A172 (cell line): ENCODE measurements at regions not wholly inside any gene's neighbourhood (a gene's known extent, or its start where the extent isn't known, plus 50 kb on each side); places are given as distances from the start of the nearest gene placed in this dataset.
A peak's percentile ranks its signal among the peaks of the same experiment; 100 is the strongest.
"Not testable (repeated sequence)": the region's sequence is repeated elsewhere in the genome, so short reads cannot be mapped to it uniquely, and the experiment has no call there.

Experiments used
- DNase-seq: peaks from one replicate; pipeline ENCODE4 v3.0.0-alpha.2; 2015; ENCODE audit warnings: low spot score

DNA sequence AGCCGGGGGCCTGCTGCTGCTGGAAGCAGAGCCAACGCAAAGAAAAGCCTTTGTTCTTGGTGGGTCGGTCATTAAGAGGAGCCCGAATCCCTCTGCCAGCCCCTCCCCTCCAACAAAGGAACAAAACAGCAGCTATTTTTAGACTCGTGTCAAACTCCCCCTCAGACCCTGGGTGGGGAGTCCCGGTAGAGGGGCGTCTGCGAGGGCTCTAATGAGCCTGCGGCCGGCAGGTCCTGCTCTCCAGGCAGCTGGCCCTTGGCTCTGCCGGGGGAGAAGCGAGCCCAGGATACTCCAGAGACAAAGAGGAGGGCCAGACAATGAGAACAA is 114.0 kb downstream of the LHX2 start:
- no peak for DNase-seq

DNA sequence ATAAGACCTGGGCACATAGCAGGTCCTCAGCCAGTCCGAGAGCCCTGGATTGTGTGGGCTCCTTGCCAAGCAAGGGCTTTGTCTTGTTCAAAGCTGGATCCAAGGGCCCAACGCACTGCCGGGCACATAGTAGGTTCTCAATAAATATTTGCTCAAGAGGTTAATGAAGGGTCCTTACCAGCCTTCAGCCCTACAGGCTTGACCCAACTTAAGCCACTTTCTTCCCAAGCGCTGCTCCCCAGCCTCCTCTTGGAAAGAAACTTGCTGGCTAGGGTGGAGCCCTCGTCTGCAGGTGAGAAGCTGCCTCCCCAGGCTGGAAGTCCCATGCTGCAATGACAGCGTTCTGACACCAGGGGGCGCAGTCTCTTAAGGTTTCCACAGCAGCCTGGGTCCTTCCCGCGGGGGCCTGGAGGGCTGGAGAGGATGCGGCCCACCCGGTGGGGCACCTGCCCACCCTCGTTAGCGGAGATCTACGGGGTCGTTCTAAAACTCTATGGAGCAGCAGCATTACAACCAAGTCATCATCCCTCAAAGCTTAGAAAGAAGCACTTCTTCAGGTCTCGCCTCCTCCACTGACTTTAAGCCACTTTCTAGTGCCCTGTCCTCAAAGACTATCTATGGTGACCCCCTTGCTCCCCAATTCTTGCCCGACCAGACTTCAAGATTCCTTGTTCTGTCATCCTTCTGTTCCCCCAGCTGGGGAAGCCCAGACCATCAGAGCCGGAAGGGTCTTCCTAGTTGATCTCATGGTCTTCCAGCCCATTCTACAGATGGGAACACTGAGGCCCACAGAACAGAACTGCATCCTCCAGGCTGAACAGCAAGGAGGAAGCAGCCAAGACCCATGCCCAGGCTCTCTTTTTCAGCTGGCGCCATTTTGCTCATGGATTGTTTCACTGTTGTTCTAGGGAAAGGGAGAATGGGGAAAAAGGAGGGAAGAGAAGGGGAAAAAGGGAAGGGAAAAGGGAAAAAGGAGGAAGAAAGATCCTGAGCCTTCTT is 115.4 kb downstream of the LHX2 start:
- DNase-seq: peak; percentile 77

DNA sequence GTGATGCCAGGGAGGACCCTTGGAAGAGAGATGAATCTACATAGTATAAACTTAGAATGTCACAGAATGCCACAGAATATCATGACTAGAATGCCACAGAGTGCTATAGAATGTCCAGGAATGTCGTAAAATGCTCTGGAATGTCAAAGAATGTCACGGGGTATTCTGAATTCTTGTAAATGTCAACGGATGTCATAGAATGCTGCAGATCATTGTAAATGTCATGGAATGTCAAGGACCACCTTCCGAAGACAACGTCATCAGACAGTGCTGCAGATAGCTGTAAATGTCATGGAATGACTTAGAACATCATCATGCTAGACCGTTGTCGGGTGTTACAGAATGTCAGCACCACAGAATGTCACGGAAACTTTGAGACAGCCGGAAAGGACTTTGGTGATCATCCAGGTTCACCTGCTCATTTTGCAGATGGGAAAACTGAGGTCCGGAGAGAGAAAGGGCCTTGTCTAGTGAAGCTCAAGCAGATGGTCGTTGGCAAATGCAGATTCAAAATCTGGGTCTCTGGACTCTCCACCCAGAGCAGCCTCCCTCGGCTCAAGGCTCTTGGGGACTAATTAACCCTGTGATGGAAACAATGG is 117.1 kb downstream of the LHX2 start:
- DNase-seq: peak; percentile 72

DNA sequence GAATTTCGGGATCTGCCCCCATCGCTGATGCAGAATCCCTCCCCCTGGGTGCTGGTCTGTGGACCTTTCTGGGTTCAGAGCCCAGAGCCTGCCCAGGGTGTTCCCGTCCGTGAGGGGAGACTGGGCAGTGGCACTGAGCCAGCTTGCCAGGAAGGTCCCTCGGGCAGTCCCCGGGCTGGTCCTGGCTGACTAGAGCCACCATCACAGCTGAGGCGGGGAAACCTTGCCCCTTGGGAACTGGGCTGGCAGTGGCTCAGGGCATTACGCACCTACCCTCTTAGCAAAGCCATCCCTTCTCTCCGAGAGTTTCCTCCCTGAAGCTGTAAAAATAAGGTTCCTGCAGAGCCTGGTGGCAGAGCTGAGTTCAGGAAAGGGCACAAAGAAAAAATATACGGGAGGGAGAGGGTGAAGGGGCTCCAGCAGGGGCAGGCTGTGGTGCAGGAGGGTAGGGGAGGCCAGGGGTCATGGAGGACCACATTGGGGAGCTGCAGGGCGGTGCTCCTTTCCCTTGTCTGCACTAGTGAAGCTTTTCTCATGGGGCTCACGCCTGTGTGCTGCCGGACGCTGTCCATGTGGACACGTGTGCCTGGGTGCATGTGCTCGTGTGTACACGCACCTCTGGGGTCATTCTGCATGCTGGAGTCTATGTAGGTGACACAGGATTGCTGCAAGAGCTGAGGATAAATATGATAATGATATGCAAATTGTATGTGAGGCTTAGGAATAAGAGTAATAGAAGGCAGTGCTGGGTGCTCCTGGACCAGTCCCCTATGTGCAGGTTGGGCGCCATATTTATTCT is 118.9 kb downstream of the LHX2 start:
- no peak for DNase-seq

DNA sequence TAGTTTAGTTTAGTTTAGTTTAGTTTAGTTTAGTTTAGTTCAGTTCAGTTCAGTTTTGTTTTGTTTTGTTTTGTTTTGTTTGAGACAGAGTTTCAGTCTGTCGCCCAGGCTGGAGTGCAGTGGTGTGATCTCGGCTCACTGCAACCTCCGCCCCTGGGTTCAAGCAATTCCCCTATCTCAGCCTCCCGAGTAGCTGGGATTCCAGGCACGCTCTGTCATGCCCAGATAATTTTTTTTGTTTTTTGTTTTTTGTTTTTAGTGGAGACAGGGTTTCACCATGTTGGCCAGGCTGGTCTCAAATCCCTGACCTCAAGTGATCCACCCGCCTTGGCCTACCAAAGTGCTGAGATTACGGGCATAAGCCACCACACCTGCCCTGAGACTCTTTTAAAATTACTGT is 120.0 kb downstream of the LHX2 start:
- not testable (repeated sequence) for DNase-seq

DNA sequence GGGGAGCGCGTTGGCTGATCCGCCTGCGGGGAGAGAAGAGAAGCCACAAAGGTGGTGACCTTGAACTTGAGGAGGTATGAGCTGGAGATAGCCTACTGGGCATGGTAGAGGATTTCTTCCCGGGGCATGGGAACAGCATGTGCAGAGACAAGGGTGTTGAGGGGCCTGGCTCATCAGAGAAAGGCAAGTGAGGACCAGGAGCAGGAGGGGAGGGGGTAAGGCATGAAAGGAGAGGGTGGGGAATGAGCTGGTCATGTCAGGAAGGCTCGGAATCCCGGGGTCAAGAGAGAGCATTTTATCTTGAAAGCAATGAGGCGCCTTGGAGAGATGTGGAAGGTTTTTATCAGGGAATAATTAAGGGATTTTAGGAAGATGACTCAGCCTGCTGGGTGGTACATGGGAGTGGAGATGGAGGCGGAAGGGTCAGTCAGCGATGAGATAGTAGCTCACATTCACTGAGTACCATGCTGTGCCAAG is 121.1 kb downstream of the LHX2 start:
- DNase-seq: peak; percentile 99

DNA sequence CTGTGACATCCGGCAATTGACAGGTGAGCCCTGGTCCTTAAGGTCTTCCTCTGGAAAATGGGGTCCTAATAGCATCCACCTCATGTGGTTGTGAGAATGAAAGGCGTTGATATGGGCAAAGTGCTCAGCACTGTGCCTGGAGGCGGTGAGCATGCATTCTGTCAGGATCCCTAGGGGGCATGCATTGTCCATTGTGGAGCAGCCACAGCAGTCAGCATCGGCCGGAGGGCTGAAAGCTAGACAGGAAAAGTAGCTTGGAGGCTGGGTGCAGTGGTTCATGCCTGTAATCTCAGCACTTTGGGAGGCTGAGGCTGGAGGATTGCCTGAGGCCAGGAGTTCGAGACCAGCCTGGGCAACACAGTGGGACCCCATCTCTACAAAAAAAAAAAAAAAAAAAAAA is 122.2 kb downstream of the LHX2 start:
- DNase-seq: peak; percentile 64

DNA sequence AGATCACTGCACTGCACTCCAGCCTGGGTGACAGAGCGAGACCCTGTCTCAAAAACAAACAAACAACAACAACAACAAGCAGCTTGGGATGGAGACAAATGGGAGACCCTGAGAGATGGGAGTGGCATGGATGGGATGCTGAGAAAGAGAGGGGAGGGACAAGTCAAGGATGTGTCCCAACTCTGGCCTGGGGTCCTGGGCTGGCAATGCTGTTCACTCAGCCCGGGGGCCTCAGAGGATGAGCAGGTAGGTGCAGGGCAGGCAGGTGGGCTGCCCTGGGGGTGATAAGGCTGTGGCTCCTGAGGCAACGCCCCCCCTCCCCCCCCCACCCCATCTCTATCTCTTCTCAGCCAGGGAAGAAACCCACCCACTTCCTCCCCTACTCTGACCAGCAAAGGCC is 123.0 kb downstream of the LHX2 start:
- no peak for DNase-seq

DNA sequence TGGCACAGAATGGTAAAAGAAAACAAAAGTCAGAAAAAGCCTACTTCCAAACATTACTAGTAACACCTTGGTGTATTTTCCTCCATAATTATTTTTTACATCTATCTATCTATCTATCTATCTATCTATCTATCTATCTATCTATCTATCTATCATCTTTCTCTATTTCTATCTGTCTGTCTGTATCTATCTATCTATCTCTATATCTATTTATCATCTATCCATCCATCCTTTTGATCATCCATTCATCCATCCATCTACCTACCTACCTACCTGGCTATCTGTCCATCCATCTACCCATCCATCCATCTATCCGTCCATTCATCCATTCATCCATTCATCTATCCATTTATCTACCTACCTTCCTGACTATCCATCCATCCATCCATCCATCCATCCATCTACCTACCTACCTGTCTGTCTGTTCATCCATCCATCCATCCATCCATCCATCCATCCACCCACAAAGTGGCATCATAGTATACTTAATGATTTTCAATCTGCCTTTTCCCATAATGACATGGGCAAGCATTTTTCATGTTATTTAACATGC is 121.9 kb upstream of the NEK6 start:
- DNase-seq: no peak

DNA sequence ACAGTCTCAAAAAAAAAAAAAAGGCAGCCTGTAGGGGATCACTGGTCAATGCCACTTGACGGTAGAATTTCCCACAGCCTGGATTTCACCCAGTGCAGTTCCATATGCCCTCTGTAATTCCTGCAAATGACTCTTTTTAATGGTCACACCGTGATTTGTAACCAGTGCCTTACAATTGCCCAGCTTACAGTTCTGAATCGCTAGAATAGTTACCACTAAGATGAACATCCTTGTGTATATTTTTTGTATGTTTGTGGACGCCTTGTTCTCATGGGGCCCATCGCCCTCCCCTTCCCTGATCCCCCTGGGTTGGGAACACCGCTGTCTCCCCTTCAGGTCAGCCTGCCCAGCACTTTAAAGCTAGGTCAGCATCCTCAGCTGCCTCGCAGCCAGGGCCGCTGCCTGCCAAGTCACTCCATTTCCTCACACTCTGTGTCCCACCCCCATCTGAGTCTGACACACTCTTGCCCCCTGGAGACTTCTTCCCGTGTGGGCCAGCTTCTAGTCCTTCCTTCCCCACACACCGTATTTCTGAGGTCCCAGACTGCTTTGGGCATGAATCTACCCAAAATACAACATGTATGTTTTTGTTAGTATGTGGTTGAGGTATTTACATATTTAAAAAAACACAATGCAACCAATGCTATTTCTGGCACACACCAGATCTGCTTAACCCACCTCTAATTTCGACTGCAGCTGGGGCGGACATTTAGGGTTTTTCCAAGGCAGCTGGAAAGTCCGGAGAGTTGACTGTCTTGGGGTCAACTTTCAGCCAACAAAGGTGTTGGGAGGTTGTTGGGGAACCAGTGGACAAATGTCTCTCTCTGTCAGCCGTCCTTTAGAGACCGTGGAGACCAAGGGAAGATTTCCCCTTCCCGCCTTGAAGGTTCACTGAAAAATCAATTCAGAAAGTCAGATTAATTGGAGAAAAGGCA is 120.5 kb upstream of the NEK6 start:
- no peak for DNase-seq

DNA sequence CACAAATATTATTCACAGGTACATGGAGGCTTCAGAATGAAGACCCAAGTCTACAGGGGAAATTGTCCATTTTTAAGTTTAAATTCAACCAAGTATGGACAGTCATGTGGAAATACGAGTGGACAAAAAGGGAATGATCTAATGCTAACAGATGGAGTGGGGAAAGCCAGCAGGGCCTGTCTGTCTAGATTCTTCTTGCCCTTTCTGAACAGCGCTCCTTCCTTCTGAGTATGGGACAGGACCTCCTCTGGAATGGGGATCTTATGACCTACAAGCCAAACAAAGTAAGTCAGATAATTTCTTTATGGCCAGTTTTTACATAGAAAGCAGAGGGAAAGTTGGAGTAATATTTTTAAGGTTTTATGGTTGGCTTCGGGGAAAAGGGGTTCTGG is 119.8 kb upstream of the NEK6 start:
- DNase-seq: no peak

DNA sequence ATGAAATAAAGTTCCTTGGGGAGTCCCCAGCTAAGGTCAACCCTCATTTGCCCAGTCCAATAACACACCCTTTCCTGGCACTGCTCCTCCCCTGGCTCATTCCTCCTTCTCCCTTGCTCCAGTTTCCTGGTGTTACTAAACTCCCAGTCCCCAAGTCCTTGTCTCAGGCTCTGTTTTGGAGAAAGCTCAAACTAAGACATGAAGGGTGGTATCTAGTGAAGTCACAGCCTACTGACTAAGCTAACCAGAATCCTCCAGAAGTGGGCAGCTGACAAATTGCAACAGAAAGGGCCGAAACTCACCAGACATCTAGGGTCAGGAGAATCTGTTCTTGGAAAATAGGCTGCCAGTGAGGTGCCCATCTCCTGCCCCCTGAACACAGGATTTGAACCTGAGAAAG is 118.7 kb upstream of the NEK6 start:
- DNase-seq: peak; percentile 69

DNA sequence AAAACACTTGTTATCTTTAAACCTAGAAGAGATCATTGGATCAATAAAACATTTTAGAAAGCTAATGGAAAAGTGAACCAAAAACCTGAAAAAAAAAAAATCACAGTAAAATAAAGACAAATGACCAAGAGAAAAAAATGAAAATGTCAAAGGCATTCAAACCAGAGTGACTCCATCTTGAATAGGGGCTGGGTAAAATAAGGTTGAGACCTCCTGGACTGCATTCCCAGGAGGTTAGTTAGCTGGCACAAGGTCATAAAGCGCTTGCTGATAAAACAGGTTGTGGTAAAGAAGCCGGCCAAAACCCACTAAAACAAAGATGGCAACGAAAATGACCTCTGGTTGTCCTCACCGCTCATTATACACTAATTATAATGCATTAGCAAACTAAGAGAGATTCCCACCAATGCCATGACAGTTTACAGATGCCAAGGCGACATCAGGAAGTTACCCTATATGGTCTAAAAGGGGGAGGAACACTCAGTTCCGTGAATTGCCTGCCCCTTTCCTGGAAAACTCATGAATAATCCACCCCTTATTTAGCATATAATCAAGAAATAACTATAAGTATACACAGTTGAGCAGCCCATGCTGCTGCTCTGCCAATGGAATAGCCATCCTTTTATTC is 116.7 kb upstream of the NEK6 start:
- peak; percentile 87 for DNase-seq

DNA sequence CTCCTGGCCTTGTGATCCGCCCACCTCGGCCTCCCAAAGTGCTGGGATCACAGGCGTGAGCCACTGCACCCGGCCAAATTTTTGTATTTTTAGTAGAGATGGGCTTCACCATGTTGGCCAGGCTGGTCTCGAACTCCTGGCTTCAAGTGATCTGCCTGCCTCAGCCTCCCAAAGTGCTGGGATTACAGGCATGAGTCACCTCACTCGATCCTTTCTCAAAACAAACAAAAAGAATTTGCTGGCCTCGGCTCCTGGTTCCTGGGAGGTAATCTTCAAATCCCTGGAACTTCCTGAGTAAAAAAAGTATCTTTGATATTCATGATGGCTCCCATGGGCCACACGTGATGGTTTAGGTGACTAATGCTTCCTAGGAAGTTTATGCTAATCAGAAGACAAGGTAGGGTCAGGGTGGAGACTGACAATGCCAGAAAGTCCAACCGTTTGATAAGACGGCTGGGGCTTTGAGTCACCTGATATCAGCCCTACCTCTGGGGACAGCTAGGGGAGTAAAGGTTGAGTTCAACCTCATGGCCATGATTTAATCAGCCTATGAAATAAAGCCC is 113.1 kb upstream of the NEK6 start:
- DNase-seq: peak; percentile 98

DNA sequence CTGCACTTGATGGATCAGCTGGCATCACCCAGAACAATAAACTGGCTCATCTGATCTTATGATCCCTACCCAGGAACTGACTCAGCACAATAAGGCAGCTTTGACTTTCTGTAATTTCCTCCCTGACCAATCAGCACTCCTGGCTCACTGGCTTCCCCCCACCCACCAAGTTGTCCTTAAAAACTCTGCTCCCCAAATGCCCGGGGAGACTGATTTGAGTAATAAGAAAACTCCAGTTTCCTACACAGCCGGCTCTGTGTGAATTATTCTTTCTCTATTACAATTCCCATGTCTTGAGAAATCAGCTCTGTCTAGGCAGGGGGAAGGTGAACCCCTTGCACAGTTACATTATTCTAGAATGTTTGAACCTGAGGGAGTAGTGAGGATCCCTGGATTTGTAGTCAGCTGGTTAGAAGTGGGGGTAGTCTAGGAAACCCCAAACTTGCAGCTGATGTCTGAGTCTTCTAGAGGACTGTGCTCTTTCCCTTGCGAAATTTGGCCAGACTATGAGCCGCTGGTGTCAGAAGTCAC is 111.7 kb upstream of the NEK6 start:
- DNase-seq: peak; percentile 70

DNA sequence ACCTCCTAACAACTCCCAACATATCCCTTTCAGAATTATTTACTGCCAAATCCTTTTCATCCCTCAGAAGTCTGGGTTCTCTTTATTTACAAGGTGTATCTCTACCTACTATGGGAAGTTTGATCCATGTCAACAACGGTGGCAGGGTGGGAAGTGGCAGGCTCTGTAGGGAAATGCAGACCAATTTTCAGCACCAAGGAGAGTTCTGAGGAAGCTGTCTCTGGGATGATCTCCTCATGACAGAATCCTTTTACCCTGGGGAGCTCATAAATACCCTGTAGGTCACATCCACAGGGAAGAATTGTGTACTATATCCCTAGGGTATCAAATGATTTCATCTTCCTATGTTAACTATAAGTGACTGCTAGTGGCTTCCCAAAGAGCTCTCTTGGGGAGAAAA is 107.8 kb upstream of the NEK6 start:
- peak; percentile 54 for DNase-seq

DNA sequence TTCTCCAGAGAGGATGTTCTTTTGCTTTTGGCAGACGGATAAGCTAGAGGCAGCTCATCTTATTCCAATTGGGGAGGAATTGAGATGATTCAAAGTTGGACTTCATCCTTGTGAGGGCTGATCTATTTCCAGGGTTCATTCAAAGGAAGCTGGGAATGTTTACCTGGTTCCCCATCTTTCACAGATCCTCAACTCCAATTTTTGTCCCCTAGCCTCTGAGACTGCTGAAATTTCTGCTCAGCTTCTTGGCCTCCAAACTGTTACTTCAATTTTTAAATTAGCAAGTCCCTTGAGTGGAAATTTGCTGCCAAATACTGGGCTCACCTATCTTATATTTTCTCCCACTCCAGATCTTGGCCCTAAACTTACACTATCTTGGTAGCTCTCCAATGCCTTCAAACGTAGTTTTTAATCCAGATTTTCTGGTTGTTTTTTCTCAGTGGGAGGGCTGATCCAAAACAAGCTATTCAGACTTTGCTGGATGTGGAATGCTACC is 93.9 kb upstream of the NEK6 start:
- no peak for DNase-seq

DNA sequence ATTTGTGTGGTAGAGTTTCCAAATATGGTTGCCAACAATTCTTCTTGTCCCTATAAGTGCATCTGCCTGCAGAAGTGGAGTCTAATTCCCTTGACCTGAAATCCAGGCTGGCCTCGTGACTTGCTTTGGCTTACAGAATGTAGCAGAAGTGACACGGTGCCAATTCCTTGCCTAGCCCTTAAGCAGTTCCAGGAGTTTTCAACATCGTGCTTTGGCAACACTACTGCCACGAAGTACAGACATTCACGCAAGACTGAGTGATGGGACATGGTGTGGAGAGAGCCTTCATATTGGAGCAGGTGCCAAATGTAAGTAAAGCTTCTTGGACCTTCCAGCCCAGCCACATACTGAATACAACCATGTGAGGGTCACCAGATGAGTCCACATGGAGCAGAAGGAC is 92.9 kb upstream of the NEK6 start:
- DNase-seq: no peak

DNA sequence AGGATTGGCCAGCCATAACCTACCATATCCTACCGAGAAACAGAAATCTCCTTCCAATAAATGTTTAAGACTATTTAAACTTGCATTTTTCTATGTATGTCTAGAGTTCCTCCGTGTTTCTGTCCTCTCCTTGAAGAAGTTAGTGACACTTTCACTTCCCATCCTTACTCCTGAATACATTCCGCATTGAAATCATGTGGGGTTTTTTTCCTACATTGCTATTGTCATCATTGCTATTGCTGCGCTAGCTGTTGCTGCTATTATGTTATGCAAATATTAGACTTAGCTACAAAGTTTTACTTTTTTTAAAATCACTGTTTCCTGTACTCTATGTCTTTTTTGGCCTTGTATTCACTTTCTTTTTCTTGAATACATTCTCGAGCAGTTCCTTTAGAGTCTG is 83.3 kb upstream of the NEK6 start:
- no peak for DNase-seq

DNA sequence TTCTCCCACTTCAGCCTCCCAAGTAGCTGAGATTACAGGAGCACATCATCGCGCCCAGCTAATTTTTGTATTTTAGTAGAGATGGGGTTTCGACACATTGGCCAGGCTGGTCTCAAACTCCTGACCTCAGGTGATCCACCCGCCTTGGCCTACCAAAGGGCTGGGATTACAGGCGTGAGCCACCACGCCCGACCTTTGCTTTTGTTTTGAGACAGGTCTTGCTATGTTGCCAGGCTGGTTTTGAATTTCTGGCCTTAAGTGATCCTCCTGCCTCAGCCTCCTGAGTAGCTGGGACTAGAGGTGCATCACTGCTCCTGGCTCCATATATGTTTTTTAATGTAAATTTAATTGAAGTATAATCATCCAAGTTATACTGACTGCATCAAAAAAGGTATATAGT is 80.2 kb upstream of the NEK6 start:
- not testable (repeated sequence) for DNase-seq
